ENCODE measurements at regions not wholly inside any gene's neighbourhood (a gene's known extent, or its start where the extent isn't known, plus 50 kb on each side); places are given as distances from the start of the nearest gene placed in this dataset.
A peak's percentile ranks its signal among the peaks of the same experiment; 100 is the strongest.

GRCh38 chr3:69542805-69543429 lies 157.0 kb upstream of the FRMD4B start:
- H3K27me3 ChIP-seq (replicated peaks; ENCODE audit: control insufficient read depth, insufficient read depth, low read length), result no peaks in the 10 kb centered on the region
- no peak overlapping the region for H3K27ac Mint-ChIP-seq (ENCODE audit: unreplicated experiment)
- H3K4me3 ChIP-seq (ENCODE audit: low read depth, low read length), result no peak overlapping the region
- intact Hi-C loops (cut with micrococcal nuclease; ENCODE audit: unreplicated experiment), result no loop called here
- H3K27me3 Mint-ChIP-seq (ENCODE audit: insufficient read depth, unreplicated experiment), result no peaks in the 10 kb centered on the region
- H3K4me3 Mint-ChIP-seq (ENCODE audit: unreplicated experiment), result peak overlapping the region; percentile 58
- no peaks in the 10 kb centered on the region for H3K9me3 Mint-ChIP-seq (ENCODE audit: unreplicated experiment)
- POLR2A ChIA-PET, result no interaction called here
- CTCF ChIA-PET, result no interaction called here
- H3K4me1 Mint-ChIP-seq (ENCODE audit: low read depth, unreplicated experiment), result peaks cover 9% of the 10 kb centered on the region
- TF ChIP-seq, protein P1, sequence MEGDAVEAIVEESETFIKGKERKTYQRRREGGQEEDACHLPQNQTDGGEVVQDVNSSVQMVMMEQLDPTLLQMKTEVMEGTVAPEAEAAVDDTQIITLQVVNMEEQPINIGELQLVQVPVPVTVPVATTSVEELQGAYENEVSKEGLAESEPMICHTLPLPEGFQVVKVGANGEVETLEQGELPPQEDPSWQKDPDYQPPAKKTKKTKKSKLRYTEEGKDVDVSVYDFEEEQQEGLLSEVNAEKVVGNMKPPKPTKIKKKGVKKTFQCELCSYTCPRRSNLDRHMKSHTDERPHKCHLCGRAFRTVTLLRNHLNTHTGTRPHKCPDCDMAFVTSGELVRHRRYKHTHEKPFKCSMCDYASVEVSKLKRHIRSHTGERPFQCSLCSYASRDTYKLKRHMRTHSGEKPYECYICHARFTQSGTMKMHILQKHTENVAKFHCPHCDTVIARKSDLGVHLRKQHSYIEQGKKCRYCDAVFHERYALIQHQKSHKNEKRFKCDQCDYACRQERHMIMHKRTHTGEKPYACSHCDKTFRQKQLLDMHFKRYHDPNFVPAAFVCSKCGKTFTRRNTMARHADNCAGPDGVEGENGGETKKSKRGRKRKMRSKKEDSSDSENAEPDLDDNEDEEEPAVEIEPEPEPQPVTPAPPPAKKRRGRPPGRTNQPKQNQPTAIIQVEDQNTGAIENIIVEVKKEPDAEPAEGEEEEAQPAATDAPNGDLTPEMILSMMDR (IDR thresholded peaks at IDR 0.05; ENCODE audit: insufficient read depth in 1 of 2, low read depth in 1 of 2, low read length in 1 of 2, severe bottlenecking in 1 of 2, unreplicated experiment in 1 of 2), result no peak
- peaks cover 9% of the 10 kb centered on the region for H3K4me1 ChIP-seq
- no peak for DNase-seq
- no peaks in the 10 kb centered on the region for H3K36me3 ChIP-seq (ENCODE audit: control insufficient read depth, insufficient read depth, low read length)
- H3K9me3 ChIP-seq, result no peaks in the 10 kb centered on the region
- H3K36me3 Mint-ChIP-seq (ENCODE audit: insufficient read depth, unreplicated experiment), result no peaks in the 10 kb centered on the region
- BruUV-seq (replicated peaks), result no TSS peak

- Mint-ChIP-seq H3K4me1 (ENCODE audit: low read depth, unreplicated experiment) (peaks cover 9% of the 10 kb centered on the region), H3K27me3 (ENCODE audit: insufficient read depth, unreplicated experiment) (no peaks in the 10 kb centered on the region), H3K4me3 (ENCODE audit: unreplicated experiment) (peak overlapping the region; percentile 58), H3K36me3 (ENCODE audit: insufficient read depth, unreplicated experiment) (no peaks in the 10 kb centered on the region), H3K27ac (ENCODE audit: unreplicated experiment) (no peak overlapping the region), H3K9me3 (ENCODE audit: unreplicated experiment) (no peaks in the 10 kb centered on the region)
- Histone ChIP-seq H3K27me3 (replicated peaks; ENCODE audit: control insufficient read depth, insufficient read depth, low read length) (no peaks in the 10 kb centered on the region), H3K4me1 (peaks cover 9% of the 10 kb centered on the region), H3K9me3 (no peaks in the 10 kb centered on the region), H3K4me3 (ENCODE audit: low read depth, low read length) (no peak overlapping the region), H3K36me3 (ENCODE audit: control insufficient read depth, insufficient read depth, low read length) (no peaks in the 10 kb centered on the region)
- intact Hi-C loops (cut with micrococcal nuclease; ENCODE audit: unreplicated experiment), result no loop called here
- BruUV-seq (replicated peaks), result no TSS peak
- DNase-seq, result no peak
- CTCF ChIA-PET, result no interaction called here
- TF ChIP-seq, protein P1 (IDR thresholded peaks at IDR 0.05; ENCODE audit: insufficient read depth in 1 of 2, low read depth in 1 of 2, low read length in 1 of 2, severe bottlenecking in 1 of 2, unreplicated experiment in 1 of 2), result no peak
- POLR2A ChIA-PET, result no interaction called here
Measured at GRCh38 chr3:69542089-69542804, 156.4 kb upstream of the FRMD4B start.

GRCh38 chr3:69541711-69542088 lies 155.8 kb upstream of the FRMD4B start:
- intact Hi-C loops (cut with micrococcal nuclease; ENCODE audit: unreplicated experiment), result no loop called here
- Histone ChIP-seq H3K36me3 (ENCODE audit: control insufficient read depth, insufficient read depth, low read length) (no peaks in the 10 kb centered on the region), H3K9me3 (no peaks in the 10 kb centered on the region), H3K4me3 (ENCODE audit: low read depth, low read length) (no peak overlapping the region), H3K27me3 (replicated peaks; ENCODE audit: control insufficient read depth, insufficient read depth, low read length) (no peaks in the 10 kb centered on the region), H3K4me1 (peaks cover 9% of the 10 kb centered on the region)
- no peak for DNase-seq
- peak overlapping the region; percentile 58 for H3K4me3 Mint-ChIP-seq (ENCODE audit: unreplicated experiment)
- ChIA-PET CTCF (interaction anchor here (0.6 kb wide), 1 partner anchor 107 kb away, joined by 4 read pairs; no protein-coding TSS in a partner anchor), POLR2A (no interaction called here)
- no peaks in the 10 kb centered on the region for H3K27me3 Mint-ChIP-seq (ENCODE audit: insufficient read depth, unreplicated experiment)
- no peaks in the 10 kb centered on the region for H3K9me3 Mint-ChIP-seq (ENCODE audit: unreplicated experiment)
- H3K4me1 Mint-ChIP-seq (ENCODE audit: low read depth, unreplicated experiment), result peaks cover 9% of the 10 kb centered on the region
- H3K27ac Mint-ChIP-seq (ENCODE audit: unreplicated experiment), result no peak overlapping the region
- H3K36me3 Mint-ChIP-seq (ENCODE audit: insufficient read depth, unreplicated experiment), result no peaks in the 10 kb centered on the region
- BruUV-seq (replicated peaks), result no TSS peak
- TF ChIP-seq, protein P1 (IDR thresholded peaks at IDR 0.05; ENCODE audit: insufficient read depth in 1 of 2, low read depth in 1 of 2, low read length in 1 of 2, severe bottlenecking in 1 of 2, unreplicated experiment in 1 of 2), result no peak
